NCI-H146 (cell line): ENCODE measurements at regions not wholly inside any gene's neighbourhood (a gene's known extent, or its start where the extent isn't known, plus 50 kb on each side); places are given as distances from the start of the nearest gene placed in this dataset.

ENCODE experiments used
- DNase-seq: peaks from one replicate; lab custom pipeline; 2025; lab: John Stamatoyannopoulos, UW

DNA sequence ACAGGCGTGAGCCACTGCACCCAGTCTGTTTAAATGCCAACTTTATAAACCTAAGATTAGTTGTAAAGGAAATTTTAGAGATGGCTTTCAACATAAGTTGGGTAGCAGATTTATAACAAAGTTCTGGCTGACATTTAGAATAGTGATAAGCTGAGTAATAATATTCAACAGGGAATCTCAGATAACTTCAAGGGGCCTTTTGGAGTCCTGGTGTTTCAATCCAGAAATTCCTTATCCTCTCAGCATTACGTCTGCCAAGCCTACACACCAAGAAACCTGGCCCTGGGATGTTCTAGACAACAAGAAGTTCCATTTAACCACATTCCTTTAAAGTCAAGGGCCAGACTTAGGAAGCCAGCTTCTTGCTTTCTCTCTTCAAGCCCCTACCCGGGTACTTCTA lies 59.5 kb upstream of the DYRK2 start:
- DNase-seq: no peak

DNA sequence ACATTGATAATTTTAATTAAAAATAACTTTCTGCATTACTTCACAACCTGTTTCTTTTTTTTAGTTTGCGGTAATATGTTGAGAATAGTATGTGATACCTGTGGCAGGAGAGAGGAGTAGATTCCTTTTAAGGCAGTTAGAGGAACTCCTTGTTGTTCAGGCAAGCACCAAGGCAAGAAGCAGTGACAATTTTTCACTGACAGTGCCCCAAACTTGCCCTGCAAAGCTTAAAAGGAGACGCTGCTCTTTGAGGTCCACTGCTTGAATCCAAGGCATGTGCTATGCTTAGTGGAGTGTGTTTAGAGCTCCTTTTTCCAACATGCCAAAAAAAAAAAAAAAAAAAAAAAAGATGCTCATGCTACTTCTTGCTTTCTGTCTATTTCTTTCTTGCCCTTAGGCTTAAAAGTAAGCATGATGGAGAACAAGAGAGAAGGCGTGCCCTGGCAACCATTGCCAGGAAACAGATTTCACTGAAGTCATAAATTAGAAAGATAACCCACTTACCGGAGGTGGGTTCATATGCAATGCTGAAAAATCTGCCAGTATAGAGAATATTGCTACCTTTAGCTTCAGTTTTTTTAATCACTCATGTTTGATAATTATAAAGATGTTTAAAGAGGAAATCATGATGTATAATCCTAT lies 58.3 kb upstream of the DYRK2 start:
- peak; percentile 3 for DNase-seq

DNA sequence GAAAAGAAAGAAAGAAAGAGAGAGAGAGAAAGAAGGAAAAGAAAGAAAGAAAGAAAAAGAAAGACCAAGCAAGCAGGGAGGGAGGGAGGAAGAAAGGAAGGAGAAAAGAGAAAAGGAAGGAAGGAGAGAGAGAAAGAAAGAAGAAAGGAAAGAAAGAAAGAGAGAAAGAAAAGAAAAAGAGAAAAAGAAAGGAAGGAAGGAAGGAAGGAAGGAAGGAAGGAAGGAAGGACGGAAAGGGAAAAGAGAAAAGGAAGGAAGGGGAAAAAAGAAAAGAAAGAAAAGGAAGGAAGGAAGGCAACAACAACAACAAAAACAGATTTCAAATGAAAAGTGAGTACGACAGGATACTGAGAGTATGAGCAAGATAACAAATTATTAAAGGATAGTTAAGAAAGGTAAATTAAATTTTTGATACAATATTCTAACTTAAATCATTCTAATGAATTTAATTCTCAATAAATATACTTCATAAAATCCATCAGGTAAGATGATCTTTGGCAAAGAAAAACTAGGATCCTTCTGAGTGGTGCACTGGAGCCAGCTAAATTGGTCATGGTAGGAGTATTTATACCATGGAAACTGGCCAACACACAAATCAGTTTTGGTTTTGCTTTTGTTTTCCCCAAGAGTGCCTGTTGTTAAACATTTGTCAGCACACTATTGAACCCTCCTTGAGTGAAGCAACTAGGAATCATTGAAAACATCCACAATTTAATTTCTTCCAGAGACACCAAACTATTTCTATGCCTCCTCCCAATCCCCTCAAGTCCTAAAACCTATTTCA lies 56.1 kb upstream of the DYRK2 start:
- DNase-seq: no peak

DNA sequence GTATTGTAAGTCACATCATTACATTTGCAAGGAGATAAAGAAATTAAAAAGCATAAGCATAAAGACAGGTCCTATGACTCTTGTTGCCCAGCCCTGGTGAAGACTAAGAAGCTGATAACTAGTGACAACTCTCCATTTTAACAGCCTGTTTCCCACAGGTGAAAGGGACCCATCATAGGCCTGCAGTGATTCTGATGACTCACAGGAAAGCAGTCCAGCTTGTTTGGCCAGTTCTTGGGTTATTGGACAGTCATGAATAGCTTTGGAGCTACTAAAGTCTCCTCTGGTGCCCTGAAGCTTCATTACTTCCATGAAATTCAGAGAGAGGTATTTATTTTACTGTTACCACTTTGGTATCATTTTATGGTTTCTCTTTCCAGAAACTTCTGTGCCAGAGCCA lies 55.5 kb upstream of the DYRK2 start:
- DNase-seq: no peak

DNA sequence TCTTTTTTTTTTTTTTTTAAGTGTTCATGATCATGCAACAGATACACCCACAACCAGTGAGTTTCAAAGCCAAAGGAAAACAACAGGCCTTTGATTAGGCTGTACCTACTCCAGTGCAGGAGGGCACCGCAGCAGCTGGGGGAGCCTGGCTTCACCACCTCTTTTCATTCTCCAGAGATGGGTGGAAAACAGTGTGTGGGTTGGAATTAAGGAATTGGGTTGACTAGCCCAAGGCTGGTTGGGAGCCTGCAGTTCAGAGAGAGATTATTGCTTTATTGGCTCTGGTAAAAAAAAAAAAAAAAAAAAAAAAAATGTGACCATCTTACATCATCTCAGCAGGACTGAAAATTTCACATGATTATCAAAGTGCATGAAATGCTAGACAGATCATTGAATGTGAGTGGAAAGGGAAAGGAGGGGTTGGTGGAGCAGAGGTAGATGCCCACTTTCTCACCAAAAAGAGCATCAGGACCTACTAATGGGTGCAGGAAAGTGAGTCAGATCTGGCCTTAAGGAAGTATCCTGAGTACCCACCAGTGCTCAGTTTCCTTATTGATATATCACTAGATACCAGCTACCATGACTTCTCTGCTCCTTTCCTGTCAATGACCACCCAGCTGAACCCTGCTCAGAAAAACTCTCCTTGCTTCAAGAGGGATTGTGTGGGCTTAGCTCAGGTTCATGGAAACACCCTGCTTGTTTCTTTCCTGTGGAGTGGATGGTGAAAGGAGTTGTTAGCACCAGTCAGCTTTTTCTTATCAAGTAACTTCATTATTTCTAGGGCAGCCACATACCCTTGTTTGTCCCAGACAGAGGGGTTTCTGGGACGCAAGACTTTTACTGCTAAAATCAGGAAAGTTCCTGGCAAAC lies 54.8 kb upstream of the DYRK2 start:
- DNase-seq: no peak

DNA sequence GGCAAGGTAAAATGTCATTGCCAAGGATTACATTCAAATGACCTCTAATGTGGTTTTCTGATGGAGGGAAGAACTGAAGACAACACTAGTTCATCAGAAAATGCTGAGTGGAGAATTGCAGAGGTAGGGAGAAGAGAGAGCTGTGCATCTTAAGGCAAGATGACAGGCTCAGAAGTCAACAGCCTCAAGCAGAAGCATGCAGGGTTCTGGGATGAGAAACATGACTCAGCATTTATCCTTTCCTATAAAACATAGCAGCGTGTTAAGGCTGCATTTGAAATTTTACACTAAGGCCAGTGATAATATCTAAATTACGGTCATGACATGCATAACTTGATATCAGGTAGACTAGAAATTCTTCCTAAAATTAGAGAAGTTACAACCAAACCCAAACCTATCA lies 53.7 kb upstream of the DYRK2 start:
- DNase-seq: no peak

DNA sequence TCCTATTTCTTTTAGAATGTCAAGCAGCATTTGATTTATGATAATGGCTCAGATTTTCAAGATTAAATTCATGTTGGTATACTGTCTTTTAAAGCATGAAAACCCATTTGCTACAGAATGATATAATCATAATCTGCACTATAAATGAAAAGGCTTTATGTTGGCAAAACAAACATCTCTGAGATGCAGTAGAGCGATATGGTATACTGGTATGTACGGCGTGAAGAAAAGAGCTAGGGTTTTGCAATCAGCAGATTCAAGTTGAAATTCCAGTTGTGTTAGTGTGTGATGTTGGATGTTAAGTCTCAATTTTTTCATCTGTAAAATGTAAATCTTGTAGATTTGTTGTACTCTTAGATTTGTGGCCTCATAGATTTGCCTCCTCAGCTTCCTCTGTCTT lies 53.2 kb upstream of the DYRK2 start:
- no peak for DNase-seq

DNA sequence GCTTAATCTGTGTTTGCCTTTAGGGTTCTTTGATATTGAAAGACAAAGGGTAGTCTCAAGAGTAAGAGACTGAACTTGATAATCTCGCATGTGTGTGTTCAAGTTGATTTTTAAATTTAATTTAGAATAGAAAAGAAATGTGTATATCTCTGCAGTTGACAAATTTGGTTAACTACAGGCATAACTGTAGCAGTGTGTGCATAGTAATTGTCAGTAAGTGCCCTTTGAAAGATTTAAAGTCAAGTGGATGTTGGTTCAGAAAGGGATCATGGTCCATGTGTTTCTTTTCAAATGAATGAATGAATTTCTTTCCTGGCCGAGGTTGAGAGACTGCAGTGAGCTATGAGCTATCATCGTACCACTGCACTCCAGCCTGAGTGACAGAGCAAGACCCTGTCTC lies 49.9 kb upstream of the DYRK2 start:
- DNase-seq: no peak
